GM13977 (cell line): ENCODE measurements at regions not wholly inside any gene's neighbourhood (a gene's known extent, or its start where the extent isn't known, plus 50 kb on each side); places are given as distances from the start of the nearest gene placed in this dataset.

Source experiments
- DNase-seq: peaks from one replicate; pipeline ENCODE4 v3.0.0; 2012; ENCODE audit warnings: low spot score
- CTCF ChIP-seq: IDR thresholded peaks from 2 replicates; pipeline ENCODE4 v1.5.1; 2012; ENCODE audit warnings: mild to moderate bottlenecking, control low read depth; ENCODE audit not compliant: insufficient read depth; ENCODE audit errors: extremely low read depth, missing control alignments
- in situ Hi-C: fragments of 300-500 bp; cut with MboI; formaldehyde crosslinking; loops from one replicate; pipeline ENCODE4 v1.12.0; 2022; ENCODE audit warnings: low sequenced_read_pairs, low pct_unique_long_range_greater_than_20kb, mixed read lengths, inconsistent platforms; ENCODE audit not compliant: unreplicated experiment

DNA sequence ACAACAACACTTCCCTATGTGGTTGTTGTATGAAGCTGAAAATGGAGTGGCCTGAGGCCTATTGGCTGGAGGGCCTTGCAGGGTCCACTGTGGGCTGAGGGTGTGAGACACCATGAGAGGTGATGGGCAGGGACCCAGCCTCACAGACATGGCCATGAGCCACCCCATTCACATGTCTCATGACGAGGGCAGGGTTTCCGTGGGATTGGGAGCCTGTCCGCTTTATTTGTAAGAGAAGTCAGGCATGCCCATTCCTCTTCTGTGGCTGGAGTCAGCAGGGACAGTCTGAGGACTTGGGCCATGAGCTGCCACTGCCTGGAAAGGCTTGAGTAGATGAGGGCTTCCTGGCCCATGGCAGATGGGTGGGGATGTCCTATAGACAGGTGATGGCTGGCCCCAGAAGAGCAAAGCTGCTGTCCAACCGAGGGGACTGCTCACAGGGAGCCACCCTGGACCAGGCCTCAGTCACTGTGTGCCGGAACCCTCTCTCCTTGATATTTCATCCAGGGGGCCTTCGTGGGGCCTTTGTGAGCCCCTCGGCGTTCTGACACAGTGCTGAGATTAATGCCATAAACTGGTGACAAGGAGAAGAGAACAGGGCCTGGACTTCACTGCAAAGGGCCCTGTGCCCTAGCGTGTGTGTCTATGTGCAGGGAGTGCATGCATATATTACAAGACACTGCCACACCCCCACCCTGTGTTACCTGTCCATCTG is 971.9 kb downstream of the BRD1 start:
- DNase-seq, result no peak
- no peak for TF ChIP-seq CTCF
- in situ Hi-C loops, result no loop called here

GRCh38 chr22:48855013-48855412 is 972.7 kb downstream of the BRD1 start:
- in situ Hi-C loops, result no loop called here
- no peak for DNase-seq
- TF ChIP-seq CTCF, result no peak

DNA sequence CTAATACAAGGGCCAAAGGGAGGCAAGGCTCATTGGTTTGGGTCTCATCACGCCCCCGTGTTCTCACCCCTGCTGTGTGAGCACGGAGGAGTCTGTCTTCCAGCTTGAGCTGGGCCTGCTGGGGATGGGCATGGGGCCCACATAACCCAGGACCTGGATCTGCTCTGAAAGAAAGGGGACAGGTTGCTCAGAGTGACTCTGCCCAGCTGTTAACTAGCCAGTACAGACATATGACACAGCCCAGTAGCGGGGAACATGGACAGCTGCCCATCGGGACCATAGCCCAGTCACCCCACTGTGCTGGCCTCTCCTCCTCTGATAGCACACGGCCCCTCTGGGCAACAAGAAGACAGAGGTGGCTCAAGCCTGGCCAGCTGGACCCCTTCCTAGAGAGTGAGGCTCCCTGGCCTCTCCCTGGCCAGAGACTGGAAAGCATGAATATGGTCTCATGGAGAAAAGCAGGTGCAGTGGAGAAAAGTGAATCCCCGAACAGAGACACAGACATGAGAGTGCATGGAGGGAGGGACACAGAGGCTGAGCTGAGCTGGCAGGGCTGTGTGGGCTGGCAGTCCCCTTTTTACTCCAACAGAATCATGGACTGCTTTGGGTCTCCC is 973.9 kb downstream of the BRD1 start:
- TF ChIP-seq CTCF, result no peak
- in situ Hi-C loops, result no loop called here
- no peak for DNase-seq

GRCh38 chr22:48851933-48852549 is 975.6 kb downstream of the BRD1 start:
- no peak for DNase-seq
- no peak for TF ChIP-seq CTCF
- in situ Hi-C loops, result no loop called here

- in situ Hi-C loops, result no loop called here
- TF ChIP-seq CTCF, result no peak
- no peak for DNase-seq
Measured at GRCh38 chr22:48850658-48851287, 976.9 kb downstream of the BRD1 start.

DNA sequence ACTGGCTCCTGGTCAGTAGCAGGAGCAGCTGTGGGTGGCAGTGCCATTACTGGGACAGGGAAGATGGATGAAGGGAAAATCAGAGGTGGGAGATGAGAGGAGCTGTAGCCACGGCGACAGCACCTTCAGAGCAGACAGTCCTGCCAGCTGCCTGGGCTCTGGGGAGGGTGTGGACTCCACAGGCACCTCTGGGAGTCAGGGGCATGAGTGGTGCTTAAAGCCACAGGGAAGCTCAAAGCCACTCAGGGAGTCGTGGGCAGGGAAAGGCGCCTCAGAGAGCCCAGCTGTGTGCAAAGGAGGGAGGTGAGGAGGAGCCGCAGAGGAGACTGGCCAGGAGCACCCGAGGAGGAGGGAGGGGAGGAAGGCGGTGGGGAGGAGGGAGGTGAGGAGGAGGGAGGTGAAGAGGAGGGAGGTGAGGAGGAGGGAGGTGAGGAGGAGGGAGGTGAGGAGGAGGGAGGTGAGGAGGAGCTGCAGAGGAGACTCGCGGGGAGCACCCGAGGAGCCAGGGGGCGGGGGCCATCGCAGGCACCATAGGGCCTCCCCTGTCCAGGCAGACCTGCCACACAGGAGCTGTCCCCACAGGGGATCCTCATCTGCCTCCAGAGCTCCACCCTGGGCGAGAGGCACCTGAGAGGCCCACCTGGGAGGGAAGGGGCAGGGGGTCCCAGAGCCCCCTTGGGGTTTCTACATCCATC is 977.6 kb downstream of the BRD1 start:
- no peak for DNase-seq
- in situ Hi-C loops, result no loop called here
- TF ChIP-seq CTCF, result no peak
